ENCODE measurements at regions not wholly inside any gene's neighbourhood (a gene's known extent, or its start where the extent isn't known, plus 50 kb on each side); places are given as distances from the start of the nearest gene placed in this dataset.

- no peak for DNase-seq (ENCODE audit: low read depth)
- TF ChIP-seq CTCF (IDR thresholded peaks at IDR 0.05; ENCODE audit: insufficient read depth, low read depth, low read length): no peak
- H3K4me3 ChIP-seq (ENCODE audit: low read depth, low read length): no peak overlapping the region
These were observed 464.2 kb upstream of the EEF2KMT start for GRCh38 chr16:5561800-5562199.

GRCh38 chr16:5560084-5560483 is 462.5 kb upstream of the EEF2KMT start:
- TF ChIP-seq CTCF (IDR thresholded peaks at IDR 0.05; ENCODE audit: insufficient read depth, low read depth, low read length): no peak
- DNase-seq (ENCODE audit: low read depth): no peak
- no peak overlapping the region for H3K4me3 ChIP-seq (ENCODE audit: low read depth, low read length)

GRCh38 chr16:5557966-5558365 is 460.4 kb upstream of the EEF2KMT start:
- H3K4me3 ChIP-seq (ENCODE audit: low read depth, low read length): no peak overlapping the region
- no peak for TF ChIP-seq CTCF (IDR thresholded peaks at IDR 0.05; ENCODE audit: insufficient read depth, low read depth, low read length)
- no peak for DNase-seq (ENCODE audit: low read depth)

GRCh38 chr16:5557448-5557847 is 459.9 kb upstream of the EEF2KMT start:
- no peak for DNase-seq (ENCODE audit: low read depth)
- H3K4me3 ChIP-seq (ENCODE audit: low read depth, low read length): no peak overlapping the region
- no peak for TF ChIP-seq CTCF (IDR thresholded peaks at IDR 0.05; ENCODE audit: insufficient read depth, low read depth, low read length)

GRCh38 chr16:5556158-5556810 is 458.7 kb upstream of the EEF2KMT start:
- no peak for TF ChIP-seq CTCF (IDR thresholded peaks at IDR 0.05; ENCODE audit: insufficient read depth, low read depth, low read length)
- DNase-seq (ENCODE audit: low read depth): no peak
- no peak overlapping the region for H3K4me3 ChIP-seq (ENCODE audit: low read depth, low read length)

- no peak for DNase-seq (ENCODE audit: low read depth)
- no peak overlapping the region for H3K4me3 ChIP-seq (ENCODE audit: low read depth, low read length)
- no peak for TF ChIP-seq CTCF (IDR thresholded peaks at IDR 0.05; ENCODE audit: insufficient read depth, low read depth, low read length)
These were observed 454.3 kb upstream of the EEF2KMT start for GRCh38 chr16:5551909-5552308.

GRCh38 chr16:5549802-5550201 is 452.2 kb upstream of the EEF2KMT start:
- H3K4me3 ChIP-seq (ENCODE audit: low read depth, low read length): no peak overlapping the region
- DNase-seq (ENCODE audit: low read depth): no peak

More at GRCh38 chr16:5549802-5550201, 452.2 kb upstream of the EEF2KMT start:
- no peak for TF ChIP-seq CTCF (IDR thresholded peaks at IDR 0.05; ENCODE audit: insufficient read depth, low read depth, low read length)

All from fibroblast of villous mesenchyme (primary cell).